Coronary artery (tissue), 2 donors: ENCODE measurements at regions not wholly inside any gene's neighbourhood (a gene's known extent, or its start where the extent isn't known, plus 50 kb on each side); places are given as distances from the start of the nearest gene placed in this dataset.

ENCODE experiments used
- DNase-seq: peaks from one replicate; pipeline ENCODE4 v3.0.0-alpha.2; 2017; ENCODE audit warnings: low spot score
- H3K27ac ChIP-seq, 2 donors: fragments of 200-600 bp; sonication (generic); one replicate each; pipeline ENCODE4 v1.5.1; 2016 to 2019
- H3K4me3 ChIP-seq: fragments of 200-600 bp; sonication (generic); 2 replicates; pipeline ENCODE4 v1.5.1; 2016; ENCODE audit warnings: mild to moderate bottlenecking, moderate library complexity
- CTCF ChIP-seq: fragments of 200-600 bp; sonication (generic); IDR thresholded peaks from one replicate; pipeline ENCODE4 v1.5.1; 2019; ENCODE audit warnings: antibody characterized with exemption

- no peak for TF ChIP-seq CTCF
- peak; percentile 41 for DNase-seq
- Histone ChIP-seq H3K27ac (no peak overlapping the region), H3K4me3 (no peak overlapping the region)
Observed at GRCh38 chrX:150152546-150152945, 210.6 kb upstream of the MAMLD1 start.

GRCh38 chrX:150155436-150156035, 207.6 kb upstream of the MAMLD1 start:
- TF ChIP-seq CTCF: no peak
- DNase-seq: no peak
- Histone ChIP-seq H3K4me3 (no peak overlapping the region), H3K27ac (no peak overlapping the region)

- H3K4me3 ChIP-seq: no peak overlapping the region
- DNase-seq: no peak
- TF ChIP-seq CTCF: no peak
- H3K27ac ChIP-seq: no peak overlapping the region
Observed at GRCh38 chrX:150156615-150157014, 206.5 kb upstream of the MAMLD1 start.

GRCh38 chrX:150157291-150157690, 205.8 kb upstream of the MAMLD1 start:
- TF ChIP-seq CTCF: no peak
- H3K27ac ChIP-seq: no peak overlapping the region
- DNase-seq: no peak
- no peak overlapping the region for H3K4me3 ChIP-seq

GRCh38 chrX:150158554-150159332, 204.4 kb upstream of the MAMLD1 start:
- H3K4me3 ChIP-seq: no peak overlapping the region
- no peak for TF ChIP-seq CTCF
- no peak overlapping the region for H3K27ac ChIP-seq
- DNase-seq: no peak

- no peak for DNase-seq
- H3K27ac ChIP-seq: no peak overlapping the region
- no peak for TF ChIP-seq CTCF
Observed at GRCh38 chrX:150159537-150159936, 203.6 kb upstream of the MAMLD1 start.

GRCh38 chrX:150160656-150161055, 202.5 kb upstream of the MAMLD1 start:
- no peak for TF ChIP-seq CTCF
- DNase-seq: no peak
- Histone ChIP-seq H3K27ac (no peak overlapping the region), H3K4me3 (no peak overlapping the region)

More at GRCh38 chrX:150159537-150159936, 203.6 kb upstream of the MAMLD1 start:
- H3K4me3 ChIP-seq: no peak overlapping the region
